COR-L47 (cell line): ENCODE measurements at regions not wholly inside any gene's neighbourhood (a gene's known extent, or its start where the extent isn't known, plus 50 kb on each side); places are given as distances from the start of the nearest gene placed in this dataset.

ENCODE experiments used
- DNase-seq: peaks from one replicate; lab custom pipeline; 2025; lab: John Stamatoyannopoulos, UW

GRCh38 chr16:65896448-65897153 lies 469.9 kb upstream of the CDH5 start:
- no peak for DNase-seq

GRCh38 chr16:65895906-65896305 lies 470.6 kb upstream of the CDH5 start:
- no peak for DNase-seq

- DNase-seq: no peak
These were observed 471.0 kb upstream of the CDH5 start for GRCh38 chr16:65895486-65895885.

GRCh38 chr16:65890203-65890602 lies 476.3 kb upstream of the CDH5 start:
- no peak for DNase-seq

GRCh38 chr16:65889533-65889966 lies 476.9 kb upstream of the CDH5 start:
- no peak for DNase-seq

GRCh38 chr16:65888201-65888600 lies 478.3 kb upstream of the CDH5 start:
- DNase-seq: no peak

- DNase-seq: no peak
These were observed 482.5 kb upstream of the CDH5 start for GRCh38 chr16:65884018-65884417.

GRCh38 chr16:65878347-65878746 lies 488.1 kb upstream of the CDH5 start:
- no peak for DNase-seq

- no peak for DNase-seq
These were observed 489.9 kb upstream of the CDH5 start for GRCh38 chr16:65876624-65877023.

GRCh38 chr16:65876056-65876408 lies 490.5 kb upstream of the CDH5 start:
- DNase-seq: no peak

GRCh38 chr16:65875381-65876055 lies 491.0 kb upstream of the CDH5 start:
- DNase-seq: no peak

GRCh38 chr16:65869261-65869660 lies 497.2 kb upstream of the CDH5 start:
- no peak for DNase-seq

GRCh38 chr16:65867276-65867960 lies 499.1 kb upstream of the CDH5 start:
- DNase-seq: no peak

- DNase-seq: no peak
These were observed 503.3 kb upstream of the CDH5 start for GRCh38 chr16:65863236-65863635.

- no peak for DNase-seq
These were observed 505.3 kb upstream of the CDH5 start for GRCh38 chr16:65861131-65861731.

GRCh38 chr16:65855171-65856145 lies 511.0 kb upstream of the CDH5 start:
- no peak for DNase-seq

- no peak for DNase-seq
These were observed 520.3 kb upstream of the CDH5 start for GRCh38 chr16:65846210-65846602.

GRCh38 chr16:65845466-65846209 lies 520.9 kb upstream of the CDH5 start:
- DNase-seq: no peak

- no peak for DNase-seq
These were observed 522.5 kb upstream of the CDH5 start for GRCh38 chr16:65843941-65844340.

GRCh38 chr16:65842067-65842466 lies 524.4 kb upstream of the CDH5 start:
- no peak for DNase-seq

GRCh38 chr16:65838001-65838400 lies 528.5 kb upstream of the CDH5 start:
- no peak for DNase-seq
